Muscle layer of colon (tissue), 2 donors: ENCODE measurements at regions not wholly inside any gene's neighbourhood (a gene's known extent, or its start where the extent isn't known, plus 50 kb on each side); places are given as distances from the start of the nearest gene placed in this dataset.

Source experiments
- H3K27ac ChIP-seq: one replicate; pipeline ENCODE4 v1.7.0; 2013; ENCODE audit warnings: low read depth, mild to moderate bottlenecking, low read length, moderate library complexity
- H3K27me3 ChIP-seq, 2 donors: one replicate each; pipeline ENCODE4 v1.7.0; 2013; ENCODE audit warnings: low read length in 2 of 2, mild to moderate bottlenecking in 2 of 2; ENCODE audit not compliant: insufficient read depth in 2 of 2, control insufficient read depth in 1 of 2
- H3K36me3 ChIP-seq: one replicate; pipeline ENCODE4 v1.7.0; 2013; ENCODE audit warnings: mild to moderate bottlenecking, low read length; ENCODE audit not compliant: insufficient read depth
- H3K4me1 ChIP-seq: one replicate; pipeline ENCODE4 v1.7.0; 2013; ENCODE audit warnings: mild to moderate bottlenecking, low read length; ENCODE audit not compliant: insufficient read depth
- H3K4me3 ChIP-seq, 2 donors: one replicate each; pipeline ENCODE4 v1.7.0; 2013; ENCODE audit warnings: low read length in 2 of 2, low read depth in 1 of 2, mild to moderate bottlenecking in 1 of 2, moderate library complexity in 1 of 2
- H3K9ac ChIP-seq: one replicate; pipeline ENCODE4 v1.7.0; 2013; ENCODE audit warnings: low read length
- H3K9me3 ChIP-seq: one replicate; pipeline ENCODE4 v1.7.0; 2013; ENCODE audit warnings: mild to moderate bottlenecking, low read length
- donor health status: abdominal sarcoma.
- donor health status: Adenocarcinoma of cecum.

DNA sequence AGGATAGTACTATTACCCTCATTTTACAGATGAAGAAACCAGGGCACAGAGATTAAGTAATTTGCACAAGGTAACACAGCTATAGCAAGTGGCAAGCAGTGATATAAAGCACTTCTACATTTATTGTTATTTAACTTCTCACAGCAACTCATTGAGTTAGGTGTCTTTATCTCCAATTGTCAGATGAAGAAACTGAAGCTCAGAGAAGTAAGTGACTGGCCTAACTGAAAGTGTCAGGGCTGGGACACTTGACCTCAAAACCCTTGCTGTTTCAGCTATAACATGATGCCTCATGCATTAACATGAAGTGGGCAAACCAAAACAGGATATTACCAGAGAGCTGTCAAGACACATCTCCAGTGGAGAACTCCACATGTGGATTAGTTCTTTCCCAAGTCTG is 65.8 kb upstream of the LEKR1 start:
- Histone ChIP-seq H3K9ac (no peak overlapping the region), H3K4me3 (no peak overlapping the region), H3K27ac (no peak overlapping the region), H3K36me3 (no peaks in the 10 kb centered on the region), H3K9me3 (no peaks in the 10 kb centered on the region), H3K27me3 (no peaks in the 10 kb centered on the region), H3K4me1 (peaks cover 22% of the 10 kb centered on the region)

DNA sequence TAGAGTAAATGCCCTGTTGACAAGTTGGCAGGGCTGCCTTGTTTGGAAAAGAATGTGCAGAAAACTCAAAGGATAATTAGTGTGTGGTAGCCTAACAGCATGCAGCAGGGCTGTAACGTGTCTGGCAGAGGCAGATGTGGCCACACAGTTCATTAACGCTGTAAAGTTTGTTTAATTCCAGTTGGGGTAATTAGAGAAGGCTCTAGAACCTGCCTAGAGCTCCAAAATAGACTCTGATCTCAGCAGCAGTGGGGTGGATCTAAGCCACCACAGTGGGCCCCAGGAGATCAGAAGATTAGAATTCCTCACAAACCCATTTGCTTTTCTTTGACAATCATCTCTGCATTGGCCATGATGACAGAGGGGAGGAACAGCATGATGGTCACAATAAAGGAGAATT is 65.1 kb upstream of the LEKR1 start:
- H3K27ac ChIP-seq: no peak overlapping the region
- H3K4me1 ChIP-seq: peaks cover 22% of the 10 kb centered on the region
- H3K4me3 ChIP-seq: no peak overlapping the region
- no peak overlapping the region for H3K9ac ChIP-seq
- H3K27me3 ChIP-seq: no peaks in the 10 kb centered on the region
- H3K9me3 ChIP-seq: no peaks in the 10 kb centered on the region
- no peaks in the 10 kb centered on the region for H3K36me3 ChIP-seq

DNA sequence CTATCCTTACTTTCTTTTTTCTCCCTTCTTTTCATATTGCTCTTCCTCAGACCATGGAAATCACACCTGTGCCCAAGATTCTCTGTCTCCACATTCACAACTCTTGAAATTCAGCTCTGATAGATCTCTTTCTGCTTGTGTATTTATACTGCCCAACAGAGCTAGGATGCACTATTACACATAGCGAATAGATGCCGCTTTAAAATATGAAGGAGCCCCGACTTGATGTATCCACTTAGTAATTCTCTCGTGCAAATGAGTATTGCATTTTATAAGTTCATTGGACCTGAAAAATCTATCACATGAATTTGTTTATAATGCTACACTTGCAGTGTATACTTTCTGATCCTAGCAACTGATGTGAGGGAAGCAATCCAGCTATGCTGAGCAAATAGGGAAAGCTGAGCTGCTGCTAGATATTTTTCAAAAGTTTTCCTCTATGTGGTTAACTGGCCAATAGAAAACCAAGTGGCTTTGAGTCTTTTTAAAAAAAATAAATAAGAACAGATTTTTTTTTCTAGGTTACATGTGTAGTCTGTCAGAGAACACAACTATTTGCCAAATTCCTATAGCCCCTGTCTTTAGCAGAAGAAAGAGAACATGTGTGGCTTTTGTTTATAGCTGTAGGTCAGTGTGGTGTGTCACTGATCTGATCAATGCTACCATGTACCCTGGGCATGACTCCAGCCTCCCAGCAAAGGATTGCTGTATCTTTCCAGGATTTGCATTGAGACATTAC is 64.3 kb upstream of the LEKR1 start:
- Histone ChIP-seq H3K4me3 (no peak overlapping the region), H3K36me3 (no peaks in the 10 kb centered on the region), H3K27ac (peak overlapping the region; percentile 36), H3K9ac (no peak overlapping the region), H3K27me3 (no peaks in the 10 kb centered on the region), H3K4me1 (peaks cover 22% of the 10 kb centered on the region), H3K9me3 (no peaks in the 10 kb centered on the region)

DNA sequence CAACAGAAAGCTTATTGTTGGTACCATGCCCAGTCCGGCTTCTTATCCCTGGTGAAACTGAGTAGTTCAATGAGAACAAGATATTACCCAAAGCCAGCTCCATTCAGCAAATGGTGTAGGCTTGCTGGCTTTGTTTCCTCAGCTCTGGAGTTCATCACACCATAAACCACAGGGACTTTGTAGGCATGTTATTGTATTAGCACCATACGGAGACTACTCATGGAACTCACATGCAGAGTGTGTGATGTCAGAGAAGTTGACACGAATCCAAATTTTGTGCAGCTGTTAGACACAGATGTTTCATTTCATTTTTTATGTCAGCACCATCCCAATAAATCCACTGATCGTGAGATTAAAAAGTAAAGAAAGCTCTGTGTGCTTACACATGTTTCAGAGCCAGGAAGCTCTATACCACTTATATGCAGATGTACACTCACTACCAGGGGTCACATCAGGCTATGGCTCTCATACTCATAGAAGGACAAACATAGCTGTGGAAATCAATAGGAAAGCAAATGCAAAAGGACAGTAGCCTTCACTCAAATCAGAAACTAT is 63.4 kb upstream of the LEKR1 start:
- H3K9ac ChIP-seq: no peak overlapping the region

DNA sequence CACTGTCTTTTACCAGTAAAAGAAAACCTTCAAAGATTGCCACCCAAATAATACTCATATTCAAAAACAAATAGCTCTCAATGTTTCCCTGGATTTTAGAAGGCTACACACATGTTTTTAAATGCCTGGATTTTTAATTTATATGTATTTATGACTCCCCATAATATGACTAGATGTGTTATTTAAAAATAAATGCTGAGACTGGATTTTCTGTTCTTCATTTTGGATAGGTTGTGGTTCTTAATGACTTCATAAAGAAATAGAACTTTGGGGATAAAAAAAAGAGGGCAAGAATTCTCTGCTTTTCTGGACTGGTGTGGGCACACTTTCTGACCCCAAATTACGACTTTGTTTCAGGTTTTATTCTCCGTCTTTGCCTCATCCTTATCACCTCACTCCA is 62.8 kb upstream of the LEKR1 start:
- Histone ChIP-seq H3K27ac (no peak overlapping the region), H3K4me3 (no peak overlapping the region), H3K27me3 (no peaks in the 10 kb centered on the region), H3K4me1 (peaks cover 22% of the 10 kb centered on the region), H3K9ac (no peak overlapping the region), H3K9me3 (no peaks in the 10 kb centered on the region), H3K36me3 (no peaks in the 10 kb centered on the region)

More for the DNA sequence above, 63.4 kb upstream of the LEKR1 start:
- no peaks in the 10 kb centered on the region for H3K36me3 ChIP-seq
- peaks cover 22% of the 10 kb centered on the region for H3K4me1 ChIP-seq
- H3K9me3 ChIP-seq: no peaks in the 10 kb centered on the region
- peak overlapping the region; percentile 36 for H3K27ac ChIP-seq
- H3K4me3 ChIP-seq: no peak overlapping the region
- no peaks in the 10 kb centered on the region for H3K27me3 ChIP-seq

DNA sequence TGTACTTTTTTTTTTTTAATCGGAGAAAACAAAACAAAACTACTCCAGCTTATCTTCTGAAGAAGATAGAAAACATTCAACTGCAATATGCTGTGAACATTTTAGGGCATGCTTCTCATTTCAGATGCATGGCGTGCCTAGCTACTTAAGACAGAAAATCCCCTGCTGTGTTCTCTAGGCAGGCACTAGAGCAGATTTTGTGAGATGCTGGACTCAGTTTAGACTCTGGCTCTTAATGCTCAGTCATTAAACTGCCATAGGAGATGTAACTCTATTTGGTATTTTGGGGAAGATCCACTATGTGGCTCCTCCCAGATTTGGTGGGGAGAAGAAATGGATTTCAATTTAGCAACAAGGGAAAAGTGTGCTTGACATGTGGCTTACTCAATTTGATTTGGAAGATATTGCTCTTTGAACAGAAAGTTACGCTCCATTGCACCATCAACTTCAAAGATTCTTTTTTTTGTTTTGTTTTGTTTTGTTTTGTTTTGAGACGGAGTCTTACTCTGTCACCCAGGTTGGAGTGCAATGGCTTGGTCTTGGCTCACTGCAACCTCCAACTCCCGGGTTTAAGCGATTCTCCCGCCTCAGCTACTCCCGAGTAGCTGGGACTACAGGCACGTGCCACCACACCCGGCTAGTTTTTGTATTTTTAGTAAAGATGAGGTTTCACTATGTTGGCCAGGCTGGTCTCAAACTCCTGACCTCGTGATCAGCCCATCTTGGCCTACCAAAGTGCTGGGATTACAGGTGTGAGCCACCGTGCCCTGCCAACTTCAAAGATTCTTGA is 62.0 kb upstream of the LEKR1 start:
- H3K36me3 ChIP-seq: no peaks in the 10 kb centered on the region
- peaks cover 22% of the 10 kb centered on the region for H3K4me1 ChIP-seq
- no peak overlapping the region for H3K27ac ChIP-seq
- H3K27me3 ChIP-seq: no peaks in the 10 kb centered on the region
- H3K9ac ChIP-seq: no peak overlapping the region
- H3K4me3 ChIP-seq: no peak overlapping the region
- no peaks in the 10 kb centered on the region for H3K9me3 ChIP-seq

DNA sequence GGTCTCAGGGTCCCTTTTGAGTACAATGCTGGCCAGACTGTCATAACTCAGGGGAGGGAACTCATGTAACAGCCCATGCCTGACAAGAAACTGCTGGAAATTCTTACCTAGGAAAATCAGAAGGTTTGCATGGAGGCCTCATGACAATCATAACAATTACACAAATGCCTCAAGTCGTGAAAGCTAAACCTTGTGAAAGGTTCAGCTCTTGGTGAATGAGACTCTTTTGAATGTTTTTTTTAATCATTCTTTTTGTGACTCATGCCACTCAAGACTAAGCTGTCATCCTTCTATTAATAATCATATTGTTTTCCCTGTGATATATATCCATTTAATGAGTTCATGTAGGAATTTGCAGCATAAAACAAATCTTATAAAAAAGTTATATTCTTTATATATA is 61.4 kb upstream of the LEKR1 start:
- Histone ChIP-seq H3K4me3 (no peak overlapping the region), H3K9ac (no peak overlapping the region), H3K4me1 (peaks cover 22% of the 10 kb centered on the region), H3K36me3 (no peaks in the 10 kb centered on the region), H3K27ac (no peak overlapping the region), H3K27me3 (no peaks in the 10 kb centered on the region), H3K9me3 (no peaks in the 10 kb centered on the region)

DNA sequence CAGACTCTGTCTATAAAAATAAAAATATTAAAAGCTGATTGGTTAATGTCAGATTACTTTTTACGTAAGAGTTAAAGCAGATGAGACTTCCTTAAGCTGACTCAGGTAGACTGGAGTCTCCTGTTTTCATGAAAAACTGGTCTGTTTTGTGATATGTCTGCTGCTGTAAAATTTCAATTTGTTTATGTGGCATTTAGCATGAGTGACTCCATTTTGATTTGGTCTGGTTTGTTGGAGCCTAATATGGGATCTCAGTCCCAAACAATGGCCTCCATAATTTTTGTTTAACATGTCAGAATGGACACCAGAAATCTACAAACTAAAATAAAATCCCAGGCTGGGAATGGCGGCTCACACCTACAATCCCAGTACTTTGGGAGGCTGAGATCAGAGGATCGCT is 57.8 kb upstream of the LEKR1 start:
- Histone ChIP-seq H3K9me3 (no peaks in the 10 kb centered on the region), H3K36me3 (no peaks in the 10 kb centered on the region), H3K4me3 (no peak overlapping the region), H3K27ac (no peak overlapping the region), H3K9ac (no peak overlapping the region), H3K27me3 (no peaks in the 10 kb centered on the region), H3K4me1 (peaks cover 7% of the 10 kb centered on the region)

DNA sequence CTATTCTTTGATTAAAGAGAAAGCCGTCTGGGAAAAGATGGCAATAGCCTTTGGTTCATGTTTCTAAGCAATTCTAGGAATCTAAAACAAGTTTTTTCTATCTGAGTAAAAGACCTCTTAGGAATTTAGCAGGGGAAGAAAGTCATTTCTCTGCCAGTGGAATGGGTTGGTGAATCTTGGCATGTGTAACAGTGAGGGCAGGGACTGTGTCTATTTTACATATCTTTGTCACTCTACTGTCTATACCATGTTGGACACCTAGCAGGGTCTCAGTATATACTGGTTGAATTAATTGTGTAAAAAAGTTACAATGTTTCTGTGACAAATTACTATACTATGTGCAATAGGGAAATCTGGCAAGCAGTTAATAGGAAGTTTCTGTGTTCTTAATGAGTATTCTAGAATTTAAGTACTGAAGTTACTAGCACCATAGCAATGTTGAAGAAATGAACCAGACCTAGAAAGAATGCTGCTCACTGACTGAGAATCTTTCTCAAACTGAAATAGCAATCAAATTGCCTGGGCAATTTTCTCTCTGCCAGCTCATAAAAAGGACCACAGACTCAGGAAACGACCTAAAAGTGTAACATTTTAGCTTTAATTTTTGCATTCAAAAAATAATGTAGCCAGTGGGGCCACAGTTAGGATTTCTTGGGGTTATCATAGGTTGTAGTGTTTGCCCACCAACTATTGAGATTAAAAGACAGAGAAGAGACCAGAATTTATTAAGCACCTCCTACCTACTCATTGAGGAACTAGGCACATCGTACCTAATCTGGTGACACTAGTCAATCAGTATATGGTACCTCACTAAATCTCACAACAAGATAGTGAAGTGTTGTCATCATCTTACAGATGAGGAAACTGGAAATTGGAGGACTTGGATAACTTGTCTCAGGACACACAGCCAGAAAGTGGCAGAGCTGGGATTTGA is 56.2 kb upstream of the LEKR1 start:
- H3K4me1 ChIP-seq: no peaks in the 10 kb centered on the region

DNA sequence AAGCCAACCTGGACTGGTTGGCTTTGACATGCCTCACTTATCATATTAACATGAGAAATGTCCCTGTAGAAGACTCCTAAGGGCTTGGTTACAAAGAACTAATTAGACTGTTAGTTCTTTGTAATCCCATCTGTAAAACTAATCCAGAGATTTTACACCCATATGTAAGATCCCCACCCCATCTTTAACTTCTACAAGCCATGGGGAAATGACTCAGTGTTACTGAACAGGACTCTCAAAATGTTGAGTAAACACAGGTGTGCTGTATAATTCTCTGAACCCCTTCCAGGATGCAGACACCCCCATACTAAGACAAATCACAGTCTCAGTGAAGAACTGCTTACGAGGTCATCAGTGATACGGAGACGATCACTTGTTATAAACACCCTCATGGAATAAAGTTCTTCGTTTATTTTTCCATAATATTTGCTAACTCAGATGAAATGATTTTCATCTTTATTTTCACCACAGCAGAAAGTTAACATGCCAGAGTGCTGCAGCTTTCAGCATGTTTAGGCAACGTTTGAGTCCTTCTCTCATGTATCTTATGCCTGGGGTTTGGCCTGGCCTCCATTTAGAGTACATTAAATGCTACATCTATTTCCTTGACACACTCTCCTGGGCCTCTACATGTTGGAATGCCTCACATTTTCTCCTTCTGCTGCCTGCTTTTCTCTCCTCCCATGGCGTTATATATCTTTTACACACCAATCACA is 55.3 kb upstream of the LEKR1 start:
- Histone ChIP-seq H3K9ac (no peak overlapping the region), H3K4me1 (no peaks in the 10 kb centered on the region), H3K36me3 (no peaks in the 10 kb centered on the region), H3K27ac (no peak overlapping the region), H3K9me3 (no peaks in the 10 kb centered on the region), H3K4me3 (no peak overlapping the region), H3K27me3 (no peaks in the 10 kb centered on the region)

More for the DNA sequence above, 56.2 kb upstream of the LEKR1 start:
- Histone ChIP-seq H3K27me3 (no peaks in the 10 kb centered on the region), H3K9me3 (no peaks in the 10 kb centered on the region), H3K27ac (no peak overlapping the region), H3K4me3 (no peak overlapping the region), H3K9ac (no peak overlapping the region), H3K36me3 (no peaks in the 10 kb centered on the region)
